Endothelial cell of umbilical vein (primary cell): ENCODE measurements at regions not wholly inside any gene's neighbourhood (a gene's known extent, or its start where the extent isn't known, plus 50 kb on each side); places are given as distances from the start of the nearest gene placed in this dataset.

ENCODE experiments used
- BruUV-seq: library from RNA; stranded (reverse); fragments of 400-500 nt; replicated peaks from 2 replicates; lab custom pipeline; 2021; lab: Mats Ljungman, UMichigan
- CTCF ChIA-PET: fragments of 300-600, 350-600 bp; sonication (Branson Sonifier 250); formaldehyde crosslinking; loops from one replicate; lab custom pipeline; 2021; ENCODE audit warnings: antibody characterized with exemption, inconsistent platforms; lab: Charles Lee
- POLR2A ChIA-PET: fragments of 300-600, 350-600 bp; sonication (Branson Sonifier 250); formaldehyde crosslinking; loops from one replicate; lab custom pipeline; 2021; ENCODE audit warnings: antibody characterized with exemption, inconsistent platforms; lab: Charles Lee
- DNase-seq: peaks from one replicate; pipeline ENCODE4 v3.0.0-alpha.2; 2011; ENCODE audit warnings: low read depth, low spot score
- FAIRE-seq: peaks from 2 replicates; lab custom pipeline; 2011; peaks lifted over from hg19 to GRCh38; lab: Jason Lieb, UNC
- H2AFZ ChIP-seq: 2 replicates; pipeline ENCODE4 v1.6.0; 2012; ENCODE audit warnings: low read depth, low read length, control low read depth, inconsistent platforms
- H3K27ac ChIP-seq: 2 replicates; pipeline ENCODE4 v1.5.1; 2011; ENCODE audit warnings: low read depth, mild to moderate bottlenecking, control low read depth, low read length, moderate library complexity; ENCODE audit not compliant: insufficient read depth
- H3K27me3 ChIP-seq, 2 experiments: 2 replicates each; pipeline versions ENCODE4 v1.6.0 to v1.6.1; 2011; ENCODE audit warnings: low read length in 2 of 2, mixed read lengths in 1 of 2; ENCODE audit not compliant: control insufficient read depth in 2 of 2, insufficient read depth in 2 of 2
- H3K36me3 ChIP-seq, 2 experiments: 2 replicates in 1 of 2; 3 replicates in 1 of 2; pipeline ENCODE4 v1.5.1; 2011; ENCODE audit warnings: low read length in 2 of 2, mild to moderate bottlenecking in 1 of 2, moderate library complexity in 1 of 2; ENCODE audit not compliant: control insufficient read depth in 2 of 2, insufficient read depth in 2 of 2; ENCODE audit errors: extremely low read depth in 1 of 2
- H3K4me1 ChIP-seq: 3 replicates; pipeline ENCODE4 v1.5.1; 2011; ENCODE audit warnings: mild to moderate bottlenecking, low read length; ENCODE audit not compliant: control insufficient read depth, insufficient read depth; ENCODE audit errors: extremely low read depth
- H3K4me2 ChIP-seq: 2 replicates; pipeline ENCODE4 v1.6.1; 2011; ENCODE audit warnings: low read length, control low read depth, mixed read lengths; ENCODE audit not compliant: insufficient read depth
- H3K4me3 ChIP-seq, 3 experiments: fragments of 200-600 bp in 1 of 3; sonication (generic), shearing (Covaris generic) in 1 of 3; replicated peaks in 1 of 3; 2 replicates each; pipeline ENCODE4 v1.5.1; 2011 to 2016; ENCODE audit warnings: control low read depth in 3 of 3, low read length in 3 of 3, mild to moderate bottlenecking in 2 of 3, inconsistent platforms in 1 of 3, low read depth in 1 of 3, moderate library complexity in 1 of 3; ENCODE audit not compliant: insufficient read depth in 1 of 3
- H3K79me2 ChIP-seq: 2 replicates; pipeline ENCODE4 v1.6.0; 2012; ENCODE audit warnings: low read length, inconsistent platforms; ENCODE audit not compliant: control insufficient read depth, insufficient read depth
- H3K9ac ChIP-seq: replicated peaks from 2 replicates; pipeline ENCODE3; 2011; ENCODE audit warnings: low read length, control low read depth; ENCODE audit not compliant: insufficient read depth; ENCODE audit errors: extremely low read depth
- H3K9me1 ChIP-seq: replicated peaks from 3 replicates; pipeline ENCODE4 v1.6.0; 2011; ENCODE audit warnings: mild to moderate bottlenecking, low read length; ENCODE audit not compliant: control insufficient read depth, insufficient read depth; ENCODE audit errors: extremely low read depth
- H3K9me3 ChIP-seq: replicated peaks from 2 replicates; pipeline ENCODE4 v1.5.1; 2012; ENCODE audit warnings: low read length, inconsistent platforms; ENCODE audit not compliant: control insufficient read depth, insufficient read depth
- H4K20me1 ChIP-seq: replicated peaks from 2 replicates; pipeline ENCODE3; 2011; ENCODE audit warnings: mild to moderate bottlenecking, low read length; ENCODE audit not compliant: control insufficient read depth, insufficient read depth; ENCODE audit errors: extremely low read depth
- CTCF ChIP-seq, 2 donors: IDR thresholded peaks; 1 replicate in 1 of 2; 2 replicates in 1 of 2; pipeline ENCODE4 v1.5.1; 2011; ENCODE audit warnings: low read length in 2 of 2, mild to moderate bottlenecking in 2 of 2, moderate library complexity in 2 of 2, control low read depth in 1 of 2, inconsistent platforms in 1 of 2, low read depth in 1 of 2; ENCODE audit not compliant: insufficient read depth in 1 of 2; ENCODE audit errors: extremely low read depth in 1 of 2
- EZH2 ChIP-seq: IDR thresholded peaks from 2 replicates; pipeline ENCODE4 v1.6.1; 2012; ENCODE audit warnings: borderline replicate concordance, low read depth, mild to moderate bottlenecking, moderate library complexity, low read length, inconsistent platforms; ENCODE audit not compliant: severe bottlenecking
- FOS ChIP-seq: IDR thresholded peaks from 2 replicates; pipeline ENCODE4 v1.6.1; 2011; ENCODE audit warnings: mild to moderate bottlenecking, low read length, moderate library complexity, borderline replicate concordance; ENCODE audit not compliant: insufficient read depth
- GATA2 ChIP-seq: IDR thresholded peaks from 2 replicates; pipeline ENCODE4 v1.7.0; 2011; ENCODE audit warnings: low read depth, mild to moderate bottlenecking, moderate library complexity, mixed read lengths, low read length; ENCODE audit not compliant: insufficient read length, insufficient read depth
- JUN ChIP-seq: IDR thresholded peaks from 2 replicates; pipeline ENCODE4 v1.6.1; 2011; ENCODE audit warnings: borderline replicate concordance, low read depth; ENCODE audit not compliant: insufficient read length, insufficient read depth
- MAX ChIP-seq: IDR thresholded peaks from 2 replicates; pipeline ENCODE4 v1.6.1; 2011; ENCODE audit not compliant: insufficient read depth, insufficient read length
- MYC ChIP-seq: IDR thresholded peaks from one replicate; pipeline ENCODE4 v1.6.1; 2011; ENCODE audit warnings: mild to moderate bottlenecking, low read depth, low read length
- POLR2A ChIP-seq: IDR thresholded peaks from 2 replicates; pipeline ENCODE4 v1.6.1; 2012; ENCODE audit warnings: low read depth, mild to moderate bottlenecking, control low read depth, low read length
- POLR2AphosphoS5 ChIP-seq: IDR thresholded peaks from 2 replicates; pipeline ENCODE4 v1.6.1; 2012; ENCODE audit warnings: low read depth, mild to moderate bottlenecking, control low read depth, low read length, moderate library complexity; ENCODE audit not compliant: insufficient read depth
- dilution Hi-C: fragments of 300-500 bp; cut with MboI; formaldehyde crosslinking; loops from one replicate; pipeline ENCODE4 v1.15.0; 2019; ENCODE audit warnings: low sequenced_read_pairs; ENCODE audit not compliant: extremely low pct_ligation_motif_present
- intact Hi-C: fragments of 100-400 bp; cut with micrococcal nuclease; formaldehyde crosslinking; loops from one replicate; pipeline ENCODE4 v1.10.0; 2022

- Histone ChIP-seq H3K4me2 (no peak overlapping the region), H3K4me1 (no peaks in the 10 kb centered on the region), H3K4me3 (no peak overlapping the region), H3K9me3 (no peaks in the 10 kb centered on the region), H2AFZ (no peak overlapping the region), H3K9ac (no peak overlapping the region), H3K36me3 (no peaks in the 10 kb centered on the region), H4K20me1 (no peaks in the 10 kb centered on the region), H3K79me2 (no peaks in the 10 kb centered on the region), H3K9me1 (no peaks in the 10 kb centered on the region), H3K27ac (no peak overlapping the region), H3K27me3 (no peaks in the 10 kb centered on the region)
- POLR2A ChIA-PET = no interaction called here
- FAIRE-seq (no peak), DNase-seq (no peak)
- CTCF ChIA-PET = interaction anchor here (1.6 kb wide), 1 partner anchor 250 kb away, joined by 3 read pairs; no protein-coding TSS in a partner anchor
- dilution Hi-C loops (no loop called here), intact Hi-C loops (no loop called here)
- BruUV-seq = no TSS peak
- TF ChIP-seq POLR2A = no peak
- no peak for TF ChIP-seq MYC
- no peak for TF ChIP-seq POLR2AphosphoS5
- TF ChIP-seq GATA2 = no peak
- TF ChIP-seq EZH2 = no peak
- no peak for TF ChIP-seq MAX
- no peak for TF ChIP-seq FOS
- TF ChIP-seq JUN = no peak
- TF ChIP-seq CTCF (IDR thresholded peaks at IDR 0.05; ENCODE audit: extremely low read depth in 1 of 2, insufficient read depth in 1 of 2, low read depth in 1 of 2, low read length in 2 of 2) = no peak
These were observed 113.8 kb downstream of the CYB561 start for GRCh38 chr17:63332286-63332685.
